Esophagus squamous epithelium (tissue), 5 donors: ENCODE measurements at regions not wholly inside any gene's neighbourhood (a gene's known extent, or its start where the extent isn't known, plus 50 kb on each side); places are given as distances from the start of the nearest gene placed in this dataset.

Experiments
- DNase-seq: peaks from one replicate; lab custom pipeline; 2025; lab: John Stamatoyannopoulos, UW
- H3K27ac ChIP-seq, 4 donors: fragments of 200-600 bp; sonication (generic); one replicate each; pipeline ENCODE4 v1.5.1; 2016 to 2019; ENCODE audit warnings: mild to moderate bottlenecking in 1 of 4
- H3K27me3 ChIP-seq, 4 donors: fragments of 200-600 bp; sonication (generic); 1 replicate in 3 of 4; 2 replicates in 1 of 4; pipeline versions ENCODE4 v1.5.1 to v1.6.0; 2017 to 2021; ENCODE audit warnings: antibody characterized with exemption in 1 of 4
- H3K36me3 ChIP-seq, 3 donors: fragments of 200-600 bp; sonication (generic); one replicate each; pipeline ENCODE4 v1.5.1; 2016 to 2019
- H3K4me1 ChIP-seq, 3 donors: fragments of 200-600 bp; sonication (generic); one replicate each; pipeline ENCODE4 v1.5.1; 2017 to 2019
- H3K4me3 ChIP-seq, 4 donors: fragments of 200-600 bp; sonication (generic); 1 replicate in 3 of 4; 2 replicates in 1 of 4; pipeline ENCODE4 v1.5.1; 2016 to 2019; ENCODE audit warnings: mild to moderate bottlenecking in 2 of 4, moderate library complexity in 1 of 4
- H3K9me3 ChIP-seq, 3 donors: fragments of 200-600 bp; sonication (generic); one replicate each; pipeline ENCODE4 v1.5.1; 2016 to 2019
- POLR2A ChIP-seq, 4 donors: fragments of 450-650 bp; IDR thresholded peaks; one replicate each; pipeline ENCODE4 v1.6.1; 2017; ENCODE audit warnings: antibody characterized with exemption in 4 of 4, mild to moderate bottlenecking in 4 of 4, moderate library complexity in 3 of 4
- WGBS, 2 donors: methylation state at CpG; one replicate each; pipeline ENCODE4 v1.1.5; 2018; 5-methylcytosine and 5-hydroxymethylcytosine counted together
- intact Hi-C: fragments of 100-400 bp; cut with DNase I; formaldehyde crosslinking; loops from one replicate; pipeline ENCODE4 v1.15.0; 2022
- TF ChIP-seq, protein P1 (sequence below), 6 experiments: fragments of 450-650 bp in 4 of 6; fragments of 200-600 bp in 2 of 6; sonication (generic) in 2 of 6; IDR thresholded peaks; one replicate each; pipeline ENCODE4 v1.5.1; 2016 to 2019; ENCODE audit warnings: antibody characterized with exemption in 6 of 6, mild to moderate bottlenecking in 4 of 6, moderate library complexity in 4 of 6
- donor health status: DM: yes; HTN: yes; CAD: no.

DNA sequence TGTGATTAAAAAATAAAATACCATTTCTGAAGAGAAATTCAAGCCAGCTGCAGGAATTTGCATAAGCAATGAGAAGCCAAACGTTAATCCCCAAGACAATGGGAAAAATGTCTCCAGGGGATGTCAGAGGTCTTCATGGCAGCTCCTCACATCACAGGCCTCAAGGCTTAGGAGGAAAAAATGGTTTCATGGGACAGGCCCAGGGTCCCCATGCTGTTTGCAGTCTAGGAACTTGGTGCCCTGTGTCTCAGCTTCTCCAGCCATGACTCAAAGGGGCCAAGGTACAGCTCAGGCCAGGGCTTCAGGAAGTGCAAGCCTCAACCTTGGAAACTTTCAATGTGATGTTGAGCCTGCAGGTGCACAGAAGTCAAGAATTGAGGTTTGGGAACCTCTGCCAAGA lies 1428.4 kb upstream of the CDH2 start:
- 42 to 44% methylated on average over 1 of the region's 1 CpG for WGBS, 2 donors
- no peak for DNase-seq
- Histone ChIP-seq H3K27ac (no peak overlapping the region), H3K9me3 (peaks cover 0 to 8% (median 0%) of the 10 kb centered on the region in 3 donors), H3K4me3 (no peak overlapping the region), H3K4me1 (no peaks in the 10 kb centered on the region), H3K36me3 (no peaks in the 10 kb centered on the region), H3K27me3 (no peaks in the 10 kb centered on the region)
- intact Hi-C loops, result no loop called here
- TF ChIP-seq, protein P1, sequence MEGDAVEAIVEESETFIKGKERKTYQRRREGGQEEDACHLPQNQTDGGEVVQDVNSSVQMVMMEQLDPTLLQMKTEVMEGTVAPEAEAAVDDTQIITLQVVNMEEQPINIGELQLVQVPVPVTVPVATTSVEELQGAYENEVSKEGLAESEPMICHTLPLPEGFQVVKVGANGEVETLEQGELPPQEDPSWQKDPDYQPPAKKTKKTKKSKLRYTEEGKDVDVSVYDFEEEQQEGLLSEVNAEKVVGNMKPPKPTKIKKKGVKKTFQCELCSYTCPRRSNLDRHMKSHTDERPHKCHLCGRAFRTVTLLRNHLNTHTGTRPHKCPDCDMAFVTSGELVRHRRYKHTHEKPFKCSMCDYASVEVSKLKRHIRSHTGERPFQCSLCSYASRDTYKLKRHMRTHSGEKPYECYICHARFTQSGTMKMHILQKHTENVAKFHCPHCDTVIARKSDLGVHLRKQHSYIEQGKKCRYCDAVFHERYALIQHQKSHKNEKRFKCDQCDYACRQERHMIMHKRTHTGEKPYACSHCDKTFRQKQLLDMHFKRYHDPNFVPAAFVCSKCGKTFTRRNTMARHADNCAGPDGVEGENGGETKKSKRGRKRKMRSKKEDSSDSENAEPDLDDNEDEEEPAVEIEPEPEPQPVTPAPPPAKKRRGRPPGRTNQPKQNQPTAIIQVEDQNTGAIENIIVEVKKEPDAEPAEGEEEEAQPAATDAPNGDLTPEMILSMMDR (IDR thresholded peaks at IDR 0.05), result no peak
- no peak for TF ChIP-seq POLR2A (IDR thresholded peaks at IDR 0.05)

DNA sequence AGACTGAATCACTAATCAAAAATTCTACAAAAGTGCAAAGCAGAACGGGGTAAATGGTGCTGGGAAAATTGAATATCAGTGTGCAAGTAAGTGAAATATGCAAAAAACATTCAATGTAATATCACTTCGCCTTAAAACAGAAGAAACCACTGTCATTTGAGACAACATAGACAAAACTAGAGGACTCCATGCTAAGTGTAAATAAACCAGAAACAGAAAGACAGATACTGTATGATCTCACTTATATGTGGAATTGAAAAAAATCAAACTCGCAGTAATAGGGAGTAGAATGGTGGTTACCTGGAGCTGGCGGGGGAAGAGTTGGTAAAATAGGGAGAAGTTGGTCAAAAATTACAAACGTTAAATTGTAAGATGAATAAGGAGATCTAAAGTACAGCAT lies 1420.0 kb upstream of the CDH2 start:
- H3K4me3 ChIP-seq, result no peak overlapping the region
- 87 to 88% methylated on average over 5 of the region's 5 CpGs for WGBS, 2 donors
- intact Hi-C loops, result no loop called here
- H3K36me3 ChIP-seq, result no peaks in the 10 kb centered on the region
- no peak for DNase-seq
- no peak overlapping the region for H3K27ac ChIP-seq
- no peaks in the 10 kb centered on the region for H3K4me1 ChIP-seq
- H3K27me3 ChIP-seq, result no peaks in the 10 kb centered on the region
- TF ChIP-seq POLR2A (IDR thresholded peaks at IDR 0.05), result no peak
- TF ChIP-seq, protein P1 (IDR thresholded peaks at IDR 0.05), result no peak
- H3K9me3 ChIP-seq, result no peaks in the 10 kb centered on the region

DNA sequence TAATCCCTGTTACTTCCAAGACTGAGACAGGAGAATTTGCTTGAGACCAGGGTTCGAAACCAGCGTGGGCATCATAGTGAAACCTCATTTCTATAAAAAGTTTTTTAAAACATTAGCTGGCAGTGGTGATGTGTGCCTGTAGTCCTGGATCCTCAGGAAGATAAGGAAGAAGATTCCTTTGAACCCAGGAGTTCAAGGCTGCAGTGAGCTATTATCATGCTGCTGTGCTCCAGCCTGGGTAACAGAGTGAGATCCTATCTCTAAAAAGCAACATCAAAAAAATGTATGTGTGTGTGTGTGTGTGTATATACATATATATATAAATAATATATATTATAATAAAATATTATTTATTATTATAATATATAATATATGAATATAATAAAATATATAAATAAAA lies 1417.6 kb upstream of the CDH2 start:
- no peak overlapping the region for H3K27ac ChIP-seq
- H3K27me3 ChIP-seq, result no peaks in the 10 kb centered on the region
- H3K4me3 ChIP-seq, result no peak overlapping the region
- 94 to 100% methylated on average over 2 of the region's 2 CpGs for WGBS, 2 donors
- TF ChIP-seq, protein P1 (IDR thresholded peaks at IDR 0.05), result no peak
- intact Hi-C loops, result no loop called here
- no peaks in the 10 kb centered on the region for H3K9me3 ChIP-seq
- H3K4me1 ChIP-seq, result no peaks in the 10 kb centered on the region
- DNase-seq, result no peak
- no peaks in the 10 kb centered on the region for H3K36me3 ChIP-seq

DNA sequence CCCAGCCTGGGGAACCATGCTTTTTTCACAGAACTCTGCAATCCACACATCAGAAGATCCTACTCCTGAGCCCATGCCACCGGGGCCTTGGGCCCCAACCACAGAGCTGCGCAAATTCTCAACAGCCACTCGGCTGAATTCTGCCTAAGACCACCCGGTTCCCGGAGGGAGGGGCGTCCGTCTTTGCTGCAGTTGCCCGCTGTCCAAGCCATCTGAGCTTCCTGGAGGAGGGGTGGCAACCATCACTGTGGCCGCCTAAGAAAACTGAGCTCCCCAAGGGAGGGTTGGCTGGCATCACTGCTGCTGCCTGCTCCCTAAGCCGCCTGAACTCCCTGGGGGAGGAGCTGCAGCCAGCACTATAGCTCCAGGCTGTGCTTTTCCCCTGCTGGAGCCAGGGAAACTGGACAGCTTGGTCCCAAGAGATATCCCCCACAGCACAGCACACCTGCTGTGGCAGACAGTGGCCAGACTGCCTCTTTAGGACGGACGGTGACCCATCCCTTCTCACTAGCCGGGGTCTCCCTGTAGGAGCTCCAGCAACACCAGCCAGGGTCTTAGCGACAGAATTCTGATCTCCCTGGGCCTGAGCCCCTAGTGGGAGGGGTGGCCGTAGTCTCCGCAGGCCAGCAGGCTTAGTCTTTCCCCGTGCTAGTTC lies 1411.6 kb upstream of the CDH2 start:
- DNase-seq, result no peak
- H3K27ac ChIP-seq, result no peak overlapping the region
- 85% methylated on average over 5 of the region's 17 CpGs; no CpG with 5 or more reads in 1 of the 2 donors for WGBS, 2 donors
- TF ChIP-seq, protein P1 (IDR thresholded peaks at IDR 0.05), result no peak
- TF ChIP-seq POLR2A (IDR thresholded peaks at IDR 0.05), result no peak
- no peaks in the 10 kb centered on the region for H3K4me1 ChIP-seq
- no peaks in the 10 kb centered on the region for H3K36me3 ChIP-seq
- intact Hi-C loops, result no loop called here
- no peak overlapping the region for H3K4me3 ChIP-seq
- no peaks in the 10 kb centered on the region for H3K27me3 ChIP-seq
- peaks cover 0 to 10% (median 0%) of the 10 kb centered on the region in 3 donors for H3K9me3 ChIP-seq

DNA sequence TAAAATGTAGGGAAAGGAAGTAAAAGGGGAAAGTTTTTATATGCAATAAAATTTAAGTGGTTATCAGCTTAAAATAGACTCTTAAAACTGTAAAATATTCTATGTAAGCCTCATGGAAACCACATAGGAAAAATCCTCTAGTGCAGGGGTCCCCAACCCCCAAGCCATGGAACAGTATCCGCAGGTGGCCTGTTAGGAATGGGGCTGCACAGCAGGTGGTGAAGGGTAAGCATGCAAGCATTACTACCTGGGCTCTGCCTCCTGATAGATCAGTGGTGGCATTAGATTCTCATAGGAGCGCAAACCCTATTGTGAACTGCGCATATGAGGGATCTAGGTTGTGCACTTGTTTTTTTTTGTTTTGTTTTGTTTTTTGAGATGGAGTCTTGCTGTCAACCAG lies 1409.3 kb upstream of the CDH2 start:
- Histone ChIP-seq H3K36me3 (no peaks in the 10 kb centered on the region), H3K27me3 (no peaks in the 10 kb centered on the region), H3K4me1 (no peaks in the 10 kb centered on the region), H3K27ac (no peak overlapping the region), H3K4me3 (no peak overlapping the region), H3K9me3 (peaks cover 0 to 10% (median 0%) of the 10 kb centered on the region in 3 donors)
- 84% methylated on average over 3 of the region's 3 CpGs for WGBS, 2 donors
- DNase-seq, result no peak
- intact Hi-C loops, result no loop called here
- TF ChIP-seq, protein P1 (IDR thresholded peaks at IDR 0.05), result no peak
- no peak for TF ChIP-seq POLR2A (IDR thresholded peaks at IDR 0.05)
